ENCODE measurements at regions not wholly inside any gene's neighbourhood (a gene's known extent, or its start where the extent isn't known, plus 50 kb on each side); places are given as distances from the start of the nearest gene placed in this dataset.

DNA sequence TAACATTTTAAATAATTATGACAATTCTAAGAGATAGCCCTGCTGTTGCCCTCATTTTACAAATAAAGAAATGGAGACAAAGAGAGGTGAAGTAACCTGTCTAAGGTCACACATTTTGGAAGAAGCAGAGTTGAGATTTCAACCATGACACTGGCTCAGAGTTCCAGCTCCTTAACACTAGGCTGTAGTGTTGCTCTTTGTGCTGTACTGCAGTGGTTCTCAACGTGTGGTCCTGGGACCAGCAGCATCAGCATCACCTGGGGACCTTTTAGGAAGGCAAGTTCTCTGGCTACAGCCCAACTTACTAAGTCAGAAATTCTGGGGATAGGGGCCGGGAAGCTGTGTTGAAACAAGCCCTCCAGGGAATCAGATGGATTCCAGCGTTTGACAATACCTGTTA is 62.4 kb upstream of the FERMT1 start:
- no peak for ATAC-seq (ENCODE audit: low read depth)
- TF ChIP-seq, protein P1, sequence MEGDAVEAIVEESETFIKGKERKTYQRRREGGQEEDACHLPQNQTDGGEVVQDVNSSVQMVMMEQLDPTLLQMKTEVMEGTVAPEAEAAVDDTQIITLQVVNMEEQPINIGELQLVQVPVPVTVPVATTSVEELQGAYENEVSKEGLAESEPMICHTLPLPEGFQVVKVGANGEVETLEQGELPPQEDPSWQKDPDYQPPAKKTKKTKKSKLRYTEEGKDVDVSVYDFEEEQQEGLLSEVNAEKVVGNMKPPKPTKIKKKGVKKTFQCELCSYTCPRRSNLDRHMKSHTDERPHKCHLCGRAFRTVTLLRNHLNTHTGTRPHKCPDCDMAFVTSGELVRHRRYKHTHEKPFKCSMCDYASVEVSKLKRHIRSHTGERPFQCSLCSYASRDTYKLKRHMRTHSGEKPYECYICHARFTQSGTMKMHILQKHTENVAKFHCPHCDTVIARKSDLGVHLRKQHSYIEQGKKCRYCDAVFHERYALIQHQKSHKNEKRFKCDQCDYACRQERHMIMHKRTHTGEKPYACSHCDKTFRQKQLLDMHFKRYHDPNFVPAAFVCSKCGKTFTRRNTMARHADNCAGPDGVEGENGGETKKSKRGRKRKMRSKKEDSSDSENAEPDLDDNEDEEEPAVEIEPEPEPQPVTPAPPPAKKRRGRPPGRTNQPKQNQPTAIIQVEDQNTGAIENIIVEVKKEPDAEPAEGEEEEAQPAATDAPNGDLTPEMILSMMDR (IDR thresholded peaks at IDR 0.05; ENCODE audit: poor library complexity, severe bottlenecking): peak; percentile 37
- H3K4me3 ChIP-seq (ENCODE audit: severe bottlenecking): no peak overlapping the region
- H3K27ac ChIP-seq (ENCODE audit: poor library complexity, severe bottlenecking): no peak overlapping the region
- H3K36me3 ChIP-seq (ENCODE audit: low read depth): no peaks in the 10 kb centered on the region
- peaks cover 4% of the 10 kb centered on the region for H3K27me3 ChIP-seq (ENCODE audit: insufficient read depth, poor library complexity, severe bottlenecking)
- no peaks in the 10 kb centered on the region for H3K4me1 ChIP-seq (ENCODE audit: insufficient read depth, poor library complexity, severe bottlenecking)
- no peaks in the 10 kb centered on the region for H3K9me3 ChIP-seq (ENCODE audit: severe bottlenecking)
- no peak for DNase-seq (ENCODE audit: low spot score)

DNA sequence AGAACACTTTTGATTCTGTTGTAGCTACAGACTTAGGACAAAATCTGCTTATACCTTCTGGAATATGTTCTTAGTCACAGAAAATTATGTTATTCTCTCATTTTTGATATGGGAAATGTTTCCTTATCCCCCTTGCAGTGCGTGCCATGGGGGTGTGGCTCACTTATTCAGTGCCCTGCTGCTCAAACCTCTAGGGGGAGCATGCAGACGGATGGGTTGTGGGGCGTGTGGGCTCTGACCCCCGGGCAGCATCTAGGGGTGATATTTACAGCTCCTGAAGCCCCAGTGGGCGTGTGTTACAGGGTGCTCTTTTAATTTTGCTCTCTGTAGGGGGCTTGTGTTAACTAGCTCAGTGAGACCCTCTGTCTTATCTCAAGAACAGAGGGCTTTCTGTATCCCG is 61.3 kb upstream of the FERMT1 start:
- H3K9me3 ChIP-seq (ENCODE audit: severe bottlenecking): no peaks in the 10 kb centered on the region
- H3K4me1 ChIP-seq (ENCODE audit: insufficient read depth, poor library complexity, severe bottlenecking): no peaks in the 10 kb centered on the region
- peaks cover 3% of the 10 kb centered on the region for H3K27me3 ChIP-seq (ENCODE audit: insufficient read depth, poor library complexity, severe bottlenecking)
- DNase-seq (ENCODE audit: low spot score) (no peak), ATAC-seq (ENCODE audit: low read depth) (no peak)
- TF ChIP-seq, protein P1 (IDR thresholded peaks at IDR 0.05; ENCODE audit: poor library complexity, severe bottlenecking): no peak
- no peak overlapping the region for H3K27ac ChIP-seq (ENCODE audit: poor library complexity, severe bottlenecking)
- H3K36me3 ChIP-seq (ENCODE audit: low read depth): no peaks in the 10 kb centered on the region
- no peak overlapping the region for H3K4me3 ChIP-seq (ENCODE audit: severe bottlenecking)

DNA sequence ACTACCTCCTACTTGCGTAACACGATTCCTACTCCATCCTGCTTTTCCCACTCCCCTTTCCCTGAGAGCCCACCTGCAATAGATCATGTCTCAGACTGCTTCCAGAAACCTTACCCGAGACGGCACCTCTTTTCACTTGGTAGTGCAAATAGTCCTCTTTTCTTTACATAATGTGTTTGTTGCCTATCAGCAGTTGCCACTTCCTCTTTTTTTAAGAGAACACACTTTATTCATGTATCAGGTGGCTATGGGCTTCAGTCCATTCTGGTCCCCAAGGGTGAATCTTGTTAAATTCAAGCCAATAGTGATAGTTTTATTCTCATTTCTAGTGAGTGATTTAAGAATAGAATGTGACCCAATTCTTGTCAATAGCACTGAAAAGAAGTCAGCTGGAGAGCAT is 57.7 kb upstream of the FERMT1 start:
- H3K9me3 ChIP-seq (ENCODE audit: severe bottlenecking): no peaks in the 10 kb centered on the region
- ATAC-seq (ENCODE audit: low read depth) (no peak), DNase-seq (ENCODE audit: low spot score) (no peak)
- TF ChIP-seq, protein P1 (IDR thresholded peaks at IDR 0.05; ENCODE audit: poor library complexity, severe bottlenecking): no peak
- no peak overlapping the region for H3K4me3 ChIP-seq (ENCODE audit: severe bottlenecking)
- no peaks in the 10 kb centered on the region for H3K36me3 ChIP-seq (ENCODE audit: low read depth)
- no peaks in the 10 kb centered on the region for H3K4me1 ChIP-seq (ENCODE audit: insufficient read depth, poor library complexity, severe bottlenecking)
- H3K27me3 ChIP-seq (ENCODE audit: insufficient read depth, poor library complexity, severe bottlenecking): no peaks in the 10 kb centered on the region
- H3K27ac ChIP-seq (ENCODE audit: poor library complexity, severe bottlenecking): no peak overlapping the region

DNA sequence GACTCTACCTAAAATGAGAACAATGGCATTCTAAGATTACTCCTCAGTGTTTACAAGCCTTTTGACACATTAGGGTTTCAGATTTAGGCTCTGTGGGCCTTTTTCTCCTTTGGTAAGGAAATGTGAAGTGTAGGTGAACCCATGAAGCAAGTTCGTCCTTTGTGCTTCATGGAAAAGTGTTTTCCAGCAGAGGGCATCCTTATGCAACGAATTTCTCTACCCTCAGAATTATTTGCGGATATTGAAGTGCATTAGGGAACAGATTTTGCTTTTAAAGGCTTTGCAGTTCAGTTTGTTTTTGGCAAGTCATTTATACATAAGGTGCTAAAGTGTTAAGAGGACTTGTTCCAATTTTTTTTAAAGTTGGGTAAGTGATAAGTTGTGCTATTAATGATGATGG is 55.7 kb upstream of the FERMT1 start:
- Histone ChIP-seq H3K4me1 (ENCODE audit: insufficient read depth, poor library complexity, severe bottlenecking) (no peaks in the 10 kb centered on the region), H3K9me3 (ENCODE audit: severe bottlenecking) (no peaks in the 10 kb centered on the region), H3K27ac (ENCODE audit: poor library complexity, severe bottlenecking) (no peak overlapping the region), H3K4me3 (ENCODE audit: severe bottlenecking) (no peak overlapping the region), H3K27me3 (ENCODE audit: insufficient read depth, poor library complexity, severe bottlenecking) (no peaks in the 10 kb centered on the region), H3K36me3 (ENCODE audit: low read depth) (no peaks in the 10 kb centered on the region)
- no peak for DNase-seq (ENCODE audit: low spot score)
- ATAC-seq (ENCODE audit: low read depth): peak; percentile 55; the same call in 1 of the 3 replicates
- TF ChIP-seq, protein P1 (IDR thresholded peaks at IDR 0.05; ENCODE audit: poor library complexity, severe bottlenecking): peak; percentile 73

DNA sequence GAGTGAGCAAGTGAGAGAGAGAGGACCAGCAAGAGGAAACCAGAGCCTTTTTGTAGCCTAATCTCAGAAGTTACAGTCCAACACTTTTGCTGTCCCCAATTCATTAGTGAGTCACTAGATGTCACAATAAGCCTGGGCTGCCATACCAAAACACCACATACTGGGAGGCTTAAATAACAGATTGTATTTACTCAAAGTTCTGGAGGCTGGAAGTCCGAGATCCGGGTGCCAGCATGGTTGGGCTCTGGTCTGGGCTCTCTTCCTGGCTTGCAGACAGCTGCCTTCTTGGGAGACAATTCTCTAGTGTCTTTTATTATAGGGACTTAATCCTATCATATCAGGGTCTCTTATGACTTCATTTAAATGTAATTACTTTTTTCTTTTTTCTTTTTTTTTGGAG is 50.7 kb upstream of the FERMT1 start:
- no peak overlapping the region for H3K27ac ChIP-seq (ENCODE audit: poor library complexity, severe bottlenecking)
- H3K36me3 ChIP-seq (ENCODE audit: low read depth): no peaks in the 10 kb centered on the region
- peaks cover 4% of the 10 kb centered on the region for H3K27me3 ChIP-seq (ENCODE audit: insufficient read depth, poor library complexity, severe bottlenecking)
- H3K9me3 ChIP-seq (ENCODE audit: severe bottlenecking): no peaks in the 10 kb centered on the region
- no peak for DNase-seq (ENCODE audit: low spot score)
- TF ChIP-seq, protein P1 (IDR thresholded peaks at IDR 0.05; ENCODE audit: poor library complexity, severe bottlenecking): no peak
- no peaks in the 10 kb centered on the region for H3K4me1 ChIP-seq (ENCODE audit: insufficient read depth, poor library complexity, severe bottlenecking)
- H3K4me3 ChIP-seq (ENCODE audit: severe bottlenecking): no peak overlapping the region
- no peak for ATAC-seq (ENCODE audit: low read depth)

Data from RWPE2 (cell line).